ENCODE measurements at regions not wholly inside any gene's neighbourhood (a gene's known extent, or its start where the extent isn't known, plus 50 kb on each side); places are given as distances from the start of the nearest gene placed in this dataset.

- TF ChIP-seq, protein P1, sequence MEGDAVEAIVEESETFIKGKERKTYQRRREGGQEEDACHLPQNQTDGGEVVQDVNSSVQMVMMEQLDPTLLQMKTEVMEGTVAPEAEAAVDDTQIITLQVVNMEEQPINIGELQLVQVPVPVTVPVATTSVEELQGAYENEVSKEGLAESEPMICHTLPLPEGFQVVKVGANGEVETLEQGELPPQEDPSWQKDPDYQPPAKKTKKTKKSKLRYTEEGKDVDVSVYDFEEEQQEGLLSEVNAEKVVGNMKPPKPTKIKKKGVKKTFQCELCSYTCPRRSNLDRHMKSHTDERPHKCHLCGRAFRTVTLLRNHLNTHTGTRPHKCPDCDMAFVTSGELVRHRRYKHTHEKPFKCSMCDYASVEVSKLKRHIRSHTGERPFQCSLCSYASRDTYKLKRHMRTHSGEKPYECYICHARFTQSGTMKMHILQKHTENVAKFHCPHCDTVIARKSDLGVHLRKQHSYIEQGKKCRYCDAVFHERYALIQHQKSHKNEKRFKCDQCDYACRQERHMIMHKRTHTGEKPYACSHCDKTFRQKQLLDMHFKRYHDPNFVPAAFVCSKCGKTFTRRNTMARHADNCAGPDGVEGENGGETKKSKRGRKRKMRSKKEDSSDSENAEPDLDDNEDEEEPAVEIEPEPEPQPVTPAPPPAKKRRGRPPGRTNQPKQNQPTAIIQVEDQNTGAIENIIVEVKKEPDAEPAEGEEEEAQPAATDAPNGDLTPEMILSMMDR (IDR thresholded peaks at IDR 0.05) = no peak
- TF ChIP-seq POLR2AphosphoS5 (IDR thresholded peaks at IDR 0.05) = no peak
- TF ChIP-seq POLR2A (IDR thresholded peaks at IDR 0.05) = no peak
- TF ChIP-seq EP300 (IDR thresholded peaks at IDR 0.05; ENCODE audit: low read depth) = no peak
These were observed 203.0 kb upstream of the GEMIN8 start for GRCh38 chrX:14232688-14233087.

Data from transverse colon (tissue), 4 donors.